ENCODE measurements at regions not wholly inside any gene's neighbourhood (a gene's known extent, or its start where the extent isn't known, plus 50 kb on each side); places are given as distances from the start of the nearest gene placed in this dataset.
A peak's percentile ranks its signal among the peaks of the same experiment; 100 is the strongest.

DNA sequence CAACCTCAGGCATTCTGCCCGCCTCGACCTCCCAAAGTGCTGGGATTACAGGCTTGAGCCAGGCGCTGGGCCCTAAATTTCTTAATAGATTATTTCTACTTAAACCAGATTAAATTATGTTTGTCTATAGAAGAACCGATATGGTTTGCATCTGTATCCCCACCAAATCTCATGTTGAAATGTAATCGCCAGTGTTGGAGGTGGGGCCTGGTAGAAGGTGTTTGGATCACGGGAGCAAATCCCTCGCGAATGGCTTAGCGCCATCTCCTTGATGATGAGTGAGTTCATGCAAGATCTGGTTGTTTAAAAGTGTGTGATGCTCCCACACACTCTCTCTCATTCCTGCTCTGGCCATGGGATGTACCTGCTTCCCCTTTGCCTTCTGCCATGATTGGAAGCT is 109.3 kb upstream of the NANOS1 start:
- H3K4me3 ChIP-seq = no peak overlapping the region
- H3K27ac ChIP-seq = no peak overlapping the region
- no peak for DNase-seq (ENCODE audit: extremely low spot score in 2 of 2)
- no peaks in the 10 kb centered on the region for H3K36me3 ChIP-seq
- TF ChIP-seq POLR2AphosphoS5 (IDR thresholded peaks at IDR 0.05; ENCODE audit: insufficient read depth in 1 of 2, low read depth in 1 of 2) = no peak
- TF ChIP-seq POLR2A (IDR thresholded peaks at IDR 0.05) = no peak
- TF ChIP-seq CTCF (IDR thresholded peaks at IDR 0.05) = no peak
- H3K27me3 ChIP-seq = no peaks in the 10 kb centered on the region
- no peaks in the 10 kb centered on the region for H3K9me3 ChIP-seq
- intact Hi-C loops (cut with DNase I) = no loop called here
- peaks cover 6% of the 10 kb centered on the region for H3K4me1 ChIP-seq

DNA sequence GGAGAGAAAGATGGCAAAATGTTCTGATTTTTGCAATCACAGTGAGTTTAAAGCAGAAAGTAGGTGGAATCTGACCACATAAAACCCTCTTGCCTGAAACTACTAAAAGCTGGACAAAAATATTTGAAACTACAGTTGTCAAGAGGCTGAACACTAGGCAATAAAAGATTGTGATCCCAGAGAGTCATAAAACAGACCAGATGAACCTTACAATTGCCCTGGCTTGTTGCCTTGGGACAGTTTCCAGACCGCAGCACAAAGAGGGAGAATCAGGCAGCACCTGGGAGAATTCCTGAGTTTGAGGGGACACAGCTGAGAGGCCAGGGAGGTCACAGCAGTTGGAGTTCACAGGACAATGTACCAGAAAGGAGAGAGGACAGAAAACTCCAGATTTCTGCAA is 107.3 kb upstream of the NANOS1 start:
- no peak for TF ChIP-seq POLR2AphosphoS5 (IDR thresholded peaks at IDR 0.05; ENCODE audit: insufficient read depth in 1 of 2, low read depth in 1 of 2)
- no peak for TF ChIP-seq POLR2A (IDR thresholded peaks at IDR 0.05)
- no peak for TF ChIP-seq CTCF (IDR thresholded peaks at IDR 0.05)
- no peak overlapping the region for H3K4me3 ChIP-seq
- H3K27me3 ChIP-seq = no peaks in the 10 kb centered on the region
- H3K9me3 ChIP-seq = no peaks in the 10 kb centered on the region
- peaks cover 6% of the 10 kb centered on the region for H3K4me1 ChIP-seq
- no peak overlapping the region for H3K27ac ChIP-seq
- no peaks in the 10 kb centered on the region for H3K36me3 ChIP-seq
- intact Hi-C loops (cut with DNase I) = no loop called here
- DNase-seq (ENCODE audit: extremely low spot score in 2 of 2) = peak in 1 of 2 donors; percentile 22

DNA sequence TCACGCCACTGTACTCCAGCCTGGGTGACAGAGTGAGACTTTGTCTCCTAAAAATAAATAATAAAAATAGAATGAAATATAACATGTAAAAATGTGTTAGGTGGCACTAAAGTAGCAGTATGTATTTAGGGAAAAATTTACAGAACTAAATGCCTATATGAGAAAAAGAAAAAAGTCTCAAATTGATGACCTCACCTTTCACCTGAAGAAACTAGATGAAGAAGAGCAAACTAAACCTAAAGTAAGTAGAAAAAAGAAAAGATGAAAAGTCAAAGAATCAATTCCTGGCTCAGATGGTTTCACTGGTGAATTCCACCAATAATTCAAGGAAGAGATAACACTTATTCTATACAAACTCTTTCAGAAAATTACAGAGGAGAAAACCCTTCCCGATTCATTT is 106.5 kb upstream of the NANOS1 start:
- TF ChIP-seq POLR2AphosphoS5 (IDR thresholded peaks at IDR 0.05; ENCODE audit: insufficient read depth in 1 of 2, low read depth in 1 of 2) (no peak), POLR2A (IDR thresholded peaks at IDR 0.05) (no peak), CTCF (IDR thresholded peaks at IDR 0.05) (no peak)
- no peaks in the 10 kb centered on the region for H3K36me3 ChIP-seq
- no peaks in the 10 kb centered on the region for H3K9me3 ChIP-seq
- H3K4me3 ChIP-seq = no peak overlapping the region
- no peaks in the 10 kb centered on the region for H3K27me3 ChIP-seq
- no peak overlapping the region for H3K27ac ChIP-seq
- intact Hi-C loops (cut with DNase I) = no loop called here
- no peak for DNase-seq (ENCODE audit: extremely low spot score in 2 of 2)
- peaks cover 6% of the 10 kb centered on the region for H3K4me1 ChIP-seq

DNA sequence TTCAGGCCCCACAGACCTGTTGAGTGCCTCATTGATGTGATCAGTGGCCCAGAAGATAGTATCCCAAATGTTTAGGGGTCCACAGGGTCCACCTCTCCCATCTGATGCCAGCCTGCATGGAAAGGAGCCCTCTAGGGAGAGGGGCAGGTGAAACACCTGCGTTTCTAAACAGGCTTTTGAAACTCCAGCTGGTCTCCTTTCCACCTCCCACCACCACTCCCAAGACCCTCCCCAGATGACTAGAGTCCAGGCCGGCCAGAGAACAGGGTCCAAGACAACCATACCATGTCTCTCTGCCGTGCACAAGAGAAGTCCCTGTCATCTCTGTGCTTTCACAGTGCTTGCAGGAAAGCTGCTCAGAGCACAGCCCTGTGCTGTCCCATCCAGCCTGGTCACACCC is 105.0 kb upstream of the NANOS1 start:
- H3K9me3 ChIP-seq = no peaks in the 10 kb centered on the region
- TF ChIP-seq CTCF (IDR thresholded peaks at IDR 0.05) = no peak
- no peak for TF ChIP-seq POLR2A (IDR thresholded peaks at IDR 0.05)
- TF ChIP-seq POLR2AphosphoS5 (IDR thresholded peaks at IDR 0.05; ENCODE audit: insufficient read depth in 1 of 2, low read depth in 1 of 2) = no peak
- H3K27ac ChIP-seq = no peak overlapping the region
- H3K4me1 ChIP-seq = peaks cover 6% of the 10 kb centered on the region
- peak; percentile 62 to 67 for DNase-seq (ENCODE audit: extremely low spot score in 2 of 2)
- intact Hi-C loops (cut with DNase I) = no loop called here
- H3K36me3 ChIP-seq = no peaks in the 10 kb centered on the region
- no peak overlapping the region for H3K4me3 ChIP-seq
- no peaks in the 10 kb centered on the region for H3K27me3 ChIP-seq

DNA sequence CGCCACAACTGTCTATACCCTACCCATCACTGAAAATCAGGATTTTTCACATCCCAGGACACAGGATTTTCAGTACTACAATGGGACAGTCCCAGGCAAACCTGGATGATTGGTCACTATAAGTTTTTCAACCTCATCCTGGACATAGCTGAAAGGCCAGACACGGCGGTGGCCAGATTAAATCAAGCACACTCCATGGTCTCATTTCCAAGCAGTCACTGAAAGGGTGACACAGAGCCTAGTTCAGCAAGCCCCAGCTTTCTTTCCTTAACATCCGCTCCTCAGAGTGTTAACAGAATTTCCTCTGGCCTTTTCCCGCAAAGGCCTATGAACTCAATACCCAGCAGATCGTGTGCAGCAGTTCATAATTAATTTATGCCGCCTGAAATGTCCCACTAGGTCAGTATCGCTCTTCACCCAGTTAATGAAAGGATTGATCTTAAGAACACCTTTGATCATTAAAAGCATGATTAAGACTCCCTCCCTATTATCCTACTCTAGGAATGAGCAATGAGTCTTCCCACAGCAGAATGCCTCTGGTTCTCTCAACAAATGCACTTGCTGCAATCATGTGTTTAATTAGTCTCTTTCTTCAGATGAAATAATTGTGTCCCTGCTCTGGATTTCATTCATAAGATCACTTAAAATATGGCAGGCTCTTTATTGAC is 104.0 kb upstream of the NANOS1 start:
- Histone ChIP-seq H3K4me1 (peaks cover 6% of the 10 kb centered on the region), H3K27me3 (no peaks in the 10 kb centered on the region), H3K27ac (no peak overlapping the region), H3K9me3 (peaks cover 3% of the 10 kb centered on the region), H3K36me3 (no peaks in the 10 kb centered on the region), H3K4me3 (no peak overlapping the region)
- DNase-seq (ENCODE audit: extremely low spot score in 2 of 2) = peak; percentile 40 to 61
- TF ChIP-seq POLR2A (IDR thresholded peaks at IDR 0.05) = no peak
- TF ChIP-seq POLR2AphosphoS5 (IDR thresholded peaks at IDR 0.05; ENCODE audit: insufficient read depth in 1 of 2, low read depth in 1 of 2) = no peak
- TF ChIP-seq CTCF (IDR thresholded peaks at IDR 0.05) = no peak
- intact Hi-C loops (cut with DNase I) = no loop called here
